Umbilical cord (tissue), 1 donor: ENCODE measurements at regions not wholly inside any gene's neighbourhood (a gene's known extent, or its start where the extent isn't known, plus 50 kb on each side); places are given as distances from the start of the nearest gene placed in this dataset.
A peak's percentile ranks its signal among the peaks of the same experiment; 100 is the strongest.

Experiments
- DNase-seq: peaks from one replicate; pipeline ENCODE4 v3.0.0-alpha.2; 2015; ENCODE audit warnings: low spot score

DNA sequence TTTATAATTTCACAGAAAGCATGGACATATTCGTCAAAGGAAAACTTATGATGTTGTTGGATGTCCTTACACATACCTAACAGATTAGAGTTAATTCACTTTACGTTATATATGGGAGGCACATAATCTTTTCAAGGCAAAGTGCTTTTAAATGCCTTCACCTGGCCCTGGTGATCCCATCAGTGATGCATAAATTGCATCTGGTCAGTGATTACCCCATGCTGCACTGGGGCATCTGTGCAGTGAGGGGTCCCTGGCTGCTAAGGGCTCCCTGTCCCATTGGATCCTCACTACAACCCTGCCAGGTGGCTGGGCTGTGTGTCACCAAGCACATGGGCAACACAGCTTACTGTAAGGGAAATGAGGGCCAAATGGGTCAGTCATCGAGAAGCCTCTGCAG lies 441.1 kb downstream of the RPS24 start:
- no peak for DNase-seq

DNA sequence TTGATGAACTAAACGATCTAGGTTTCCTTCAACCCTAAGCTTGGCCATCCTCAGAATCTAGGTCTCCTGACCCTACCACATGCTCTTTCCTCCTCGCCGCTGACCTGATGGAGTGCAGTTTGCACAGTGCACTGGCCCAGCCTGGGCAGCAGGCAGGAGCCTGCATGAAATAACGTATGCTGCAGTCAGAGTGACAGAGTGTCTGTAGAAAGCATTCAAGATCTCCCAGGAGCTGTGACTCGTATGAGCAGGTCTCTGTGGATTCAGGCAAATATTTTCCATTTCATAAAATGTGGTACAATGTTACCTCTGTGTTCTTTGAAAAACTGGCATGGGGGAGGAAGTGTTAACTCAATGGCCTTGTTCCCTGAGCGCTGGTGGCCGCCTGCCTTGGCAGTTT lies 441.8 kb downstream of the RPS24 start:
- no peak for DNase-seq

DNA sequence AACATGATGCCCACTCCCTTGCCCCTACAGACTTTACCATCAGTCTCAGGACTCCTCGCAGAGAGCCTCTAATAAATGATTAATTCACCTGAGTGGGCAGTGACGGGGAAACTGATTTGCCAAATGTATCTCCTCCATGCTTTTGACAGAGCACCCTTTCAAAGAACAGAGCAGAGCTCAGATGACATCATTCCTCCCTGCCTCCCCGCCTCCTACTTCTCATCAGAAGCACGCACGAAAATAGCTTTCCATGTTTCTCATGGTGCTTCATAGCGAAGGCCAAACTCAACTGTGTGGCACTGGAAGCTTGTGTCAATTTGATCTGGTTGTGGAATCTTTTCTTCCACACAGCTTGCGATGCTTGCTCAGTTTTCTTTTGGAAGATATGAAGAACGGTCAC lies 442.5 kb downstream of the RPS24 start:
- peak; percentile 42 for DNase-seq

DNA sequence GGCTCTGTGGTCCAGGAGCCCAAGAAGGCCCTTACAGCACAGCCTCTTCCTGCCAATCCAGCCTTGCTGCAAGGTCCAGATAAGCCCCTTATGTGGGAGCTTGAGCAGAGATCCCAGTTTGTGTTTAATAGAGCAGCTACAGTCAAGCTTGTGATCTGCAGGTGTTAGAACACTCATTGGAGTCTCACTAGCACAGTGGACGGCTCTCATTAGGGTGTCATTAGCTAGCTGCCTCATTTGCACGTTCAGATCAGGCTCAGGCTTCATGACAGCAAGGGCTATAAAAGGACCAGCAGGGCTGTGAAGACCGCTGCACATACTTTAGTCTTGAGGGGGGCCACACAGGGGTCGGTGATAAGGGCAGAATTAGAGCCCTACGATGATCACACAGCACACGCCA lies 443.2 kb downstream of the RPS24 start:
- no peak for DNase-seq

DNA sequence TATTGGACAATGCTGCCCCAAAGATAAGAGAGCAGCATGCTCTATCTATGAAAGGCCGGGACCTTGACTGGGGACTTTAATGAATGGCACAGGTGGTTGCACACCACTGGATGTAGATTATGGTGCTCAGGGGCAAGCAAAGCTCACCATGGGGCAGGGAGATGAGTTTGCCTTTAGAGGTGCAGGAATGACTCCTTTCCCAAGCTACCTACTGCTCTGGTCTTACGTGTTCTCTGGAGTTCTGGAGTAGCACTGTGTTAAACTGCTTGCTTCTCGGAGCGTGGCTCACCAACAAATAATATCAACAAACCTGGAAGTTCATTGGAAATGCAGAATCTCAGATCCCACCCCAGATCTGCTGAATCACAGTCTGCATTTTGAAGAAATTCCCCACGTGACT lies 445.3 kb downstream of the RPS24 start:
- no peak for DNase-seq

DNA sequence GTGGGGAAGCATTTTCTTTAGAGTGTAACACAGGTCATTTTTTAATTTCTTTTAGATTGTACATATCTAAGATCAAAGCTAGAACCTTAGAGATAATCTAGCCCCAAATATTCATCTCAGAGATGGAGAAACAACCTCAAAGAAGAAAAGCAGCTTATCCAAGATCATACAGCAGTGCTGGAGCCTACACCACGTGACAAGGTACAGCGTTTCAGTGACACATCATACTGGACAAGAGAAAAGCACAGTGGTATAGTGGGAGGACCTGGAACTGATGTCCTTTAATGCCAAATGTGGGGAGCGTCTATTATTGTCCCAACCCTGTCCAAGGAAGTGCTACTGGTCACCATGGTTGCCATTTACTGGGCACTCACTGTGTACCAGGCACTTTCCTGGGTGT lies 445.8 kb downstream of the RPS24 start:
- DNase-seq, result no peak

DNA sequence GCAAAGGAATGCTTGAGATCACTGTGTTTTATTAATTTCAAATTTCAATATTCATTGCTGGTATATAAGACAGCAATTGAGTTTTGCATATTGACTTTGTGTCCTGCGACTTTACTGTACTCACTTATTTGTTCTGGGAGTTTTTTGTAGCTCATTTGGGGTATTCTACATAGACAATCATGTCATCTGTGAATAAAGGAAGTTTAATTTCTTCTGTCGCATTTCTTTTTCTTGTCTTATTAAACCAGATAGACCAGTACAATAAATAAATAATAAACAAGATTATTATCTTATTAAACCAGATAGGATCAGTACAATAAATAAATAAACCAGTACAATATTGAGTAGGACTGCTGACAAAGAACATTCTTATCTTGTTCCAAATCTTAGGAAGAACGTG lies 448.2 kb downstream of the RPS24 start:
- no peak for DNase-seq

DNA sequence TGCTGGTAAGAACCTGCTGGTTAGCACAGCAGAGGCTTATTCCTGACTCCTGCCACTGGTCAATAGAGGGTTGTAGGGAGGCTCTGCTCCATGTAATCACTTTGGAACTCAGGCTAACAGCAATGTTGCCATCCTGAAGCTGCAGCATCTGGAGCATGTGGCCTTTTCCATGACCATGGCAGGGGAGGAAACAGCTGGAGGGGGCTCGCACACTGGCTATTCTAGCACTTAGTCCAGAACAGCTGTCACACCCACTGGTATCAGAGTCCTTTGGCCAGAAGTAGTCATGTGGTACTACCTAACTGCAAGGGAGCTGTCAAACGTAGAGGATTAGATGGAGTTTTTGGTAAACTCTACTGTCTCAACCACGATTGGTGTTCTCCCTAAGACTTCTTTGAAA lies 450.0 kb downstream of the RPS24 start:
- no peak for DNase-seq

DNA sequence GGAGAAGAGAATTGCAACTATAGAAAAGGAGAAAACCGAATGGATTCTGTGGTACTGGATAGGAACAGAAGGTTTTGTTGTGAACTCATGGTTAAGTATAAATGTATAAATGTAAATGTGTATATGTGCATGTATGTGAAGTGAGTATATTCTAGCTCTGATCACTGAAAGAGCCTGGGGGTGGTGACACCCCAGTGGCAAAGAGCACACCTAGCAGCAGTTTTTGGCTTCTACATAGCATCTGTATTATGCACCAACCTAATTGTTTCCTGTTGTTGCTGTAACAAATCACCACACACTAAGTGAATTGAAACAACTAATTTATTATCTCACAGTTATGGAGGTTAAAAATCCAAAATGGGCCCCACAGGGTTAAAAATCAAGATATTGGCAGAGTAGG lies 455.4 kb downstream of the RPS24 start:
- DNase-seq, result no peak

DNA sequence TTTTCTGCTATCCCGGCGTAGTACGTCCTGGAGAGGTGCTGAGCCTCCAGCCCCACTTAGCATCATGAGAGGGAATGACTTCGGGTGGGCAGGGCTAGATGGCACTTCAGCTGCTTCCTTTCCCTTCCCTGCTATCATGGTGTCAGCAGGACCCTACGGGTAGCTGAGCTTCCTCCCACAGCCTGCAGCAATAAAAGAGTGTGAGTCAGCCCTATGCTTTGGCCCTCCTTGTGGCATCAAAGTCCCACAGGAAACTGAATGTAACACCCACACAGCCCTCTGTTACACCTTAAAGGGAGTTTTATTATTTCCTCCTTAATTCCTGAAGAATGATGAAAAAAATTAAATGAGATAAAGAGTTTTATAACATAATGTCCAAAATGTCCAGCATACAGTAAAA lies 458.1 kb downstream of the RPS24 start:
- DNase-seq, result no peak

DNA sequence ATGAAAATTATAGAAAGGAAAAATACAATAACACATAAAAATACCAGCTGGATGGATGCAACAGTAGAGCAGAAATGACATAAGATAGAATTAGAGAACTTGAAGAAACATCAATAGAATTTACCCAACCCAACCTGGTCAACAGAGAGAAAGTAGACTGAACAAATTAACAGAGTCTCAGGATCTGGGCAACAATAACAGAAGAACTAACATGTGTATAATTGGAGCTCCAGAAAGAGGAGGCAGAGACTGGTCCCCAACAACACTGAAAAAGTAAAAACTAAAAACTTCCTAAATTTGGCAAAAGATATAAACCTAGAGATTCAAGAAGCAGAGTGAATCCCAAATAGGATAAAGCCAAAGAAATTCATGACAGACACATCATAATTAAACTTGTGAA lies 458.8 kb downstream of the RPS24 start:
- no peak for DNase-seq

DNA sequence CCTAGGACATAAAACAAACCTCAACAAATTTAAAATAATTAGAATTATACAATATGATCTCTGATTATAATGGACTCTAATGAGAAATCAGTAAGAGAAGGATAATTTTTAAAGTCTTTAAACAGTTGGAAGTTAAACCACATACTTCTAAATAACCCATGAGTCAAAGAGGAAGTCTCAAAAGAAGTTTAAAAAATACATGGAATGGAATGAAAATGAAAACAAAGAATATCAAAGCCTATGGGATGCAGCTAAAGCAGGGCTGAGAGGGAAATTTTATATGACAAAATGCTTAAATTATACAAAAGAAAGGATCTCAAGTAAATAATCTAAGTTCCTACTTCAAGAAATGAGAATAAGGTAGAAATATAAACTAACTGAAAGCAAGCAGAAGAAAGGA lies 460.5 kb downstream of the RPS24 start:
- DNase-seq, result no peak

DNA sequence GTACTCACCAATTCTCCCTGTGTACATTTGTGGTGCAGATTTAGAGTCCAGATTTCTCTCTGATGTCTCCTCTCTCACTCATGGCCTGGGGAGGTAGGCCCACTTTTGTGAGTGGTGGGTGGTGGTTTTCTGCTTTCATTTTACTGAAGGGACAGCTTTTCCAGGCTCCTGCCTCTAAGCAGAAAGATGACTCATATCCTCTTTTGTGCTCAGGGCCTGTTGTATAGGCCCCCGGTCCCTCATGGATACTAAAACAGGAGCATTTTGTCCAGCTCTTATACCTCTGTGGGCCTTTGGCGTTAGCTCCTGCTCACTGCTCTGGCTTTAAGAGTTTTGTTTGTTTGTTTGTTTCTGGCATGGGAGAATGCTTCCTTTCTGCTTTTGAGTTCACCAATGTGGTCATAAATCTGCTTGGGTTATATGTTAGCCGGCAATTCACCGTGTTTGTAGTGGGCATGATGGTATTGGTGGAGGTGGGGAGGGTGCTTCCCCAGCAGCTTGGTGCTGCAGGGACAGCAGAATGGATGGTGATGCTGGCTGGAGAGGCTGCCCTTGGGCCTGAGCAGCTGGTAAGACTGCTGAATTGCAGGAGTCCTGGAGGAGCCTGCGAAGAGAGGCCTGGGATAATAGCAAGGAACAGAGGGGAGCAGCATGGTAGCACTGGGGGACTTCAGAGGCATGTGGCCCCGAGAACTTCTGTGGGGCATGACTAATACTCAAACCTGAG lies 468.7 kb downstream of the RPS24 start:
- peak; percentile 45 for DNase-seq

DNA sequence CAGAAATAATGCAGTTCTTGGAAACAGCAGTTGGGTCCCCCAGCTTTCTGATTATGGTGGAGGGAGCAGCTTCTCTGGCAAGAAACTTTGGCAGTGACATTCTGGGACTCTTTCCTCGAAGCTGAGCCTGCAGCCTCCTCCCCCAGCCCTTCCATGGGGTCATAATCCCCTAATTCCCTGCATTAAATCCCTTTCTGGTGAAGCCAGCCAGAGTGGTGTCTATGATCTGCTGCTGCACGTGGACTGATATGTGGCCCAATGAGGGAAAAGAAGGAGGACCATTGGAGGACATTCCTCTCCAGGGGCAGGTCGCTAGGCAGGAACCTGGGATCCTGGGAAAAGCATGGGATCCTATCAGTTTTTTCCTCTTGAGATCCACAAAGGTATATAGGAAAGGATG lies 470.5 kb downstream of the RPS24 start:
- peak; percentile 63 for DNase-seq

DNA sequence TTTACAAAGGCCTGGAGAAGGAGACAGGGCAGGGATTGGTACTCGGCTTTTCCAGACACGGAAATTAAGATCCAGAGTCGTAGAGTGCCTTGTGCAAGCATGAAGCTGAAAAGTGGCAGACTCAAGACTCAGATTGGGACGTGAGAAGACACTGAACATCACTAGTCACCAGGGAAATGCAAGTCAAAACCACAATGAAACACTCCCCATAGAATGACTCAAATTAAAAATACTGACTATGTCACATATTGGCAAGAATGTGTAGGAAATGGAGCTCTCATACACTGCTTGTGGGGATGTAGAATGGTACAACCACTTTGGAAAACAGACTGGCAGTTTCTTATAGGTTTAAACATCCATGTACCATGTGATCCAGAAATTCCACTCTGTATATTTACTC lies 472.0 kb downstream of the RPS24 start:
- DNase-seq, result no peak

DNA sequence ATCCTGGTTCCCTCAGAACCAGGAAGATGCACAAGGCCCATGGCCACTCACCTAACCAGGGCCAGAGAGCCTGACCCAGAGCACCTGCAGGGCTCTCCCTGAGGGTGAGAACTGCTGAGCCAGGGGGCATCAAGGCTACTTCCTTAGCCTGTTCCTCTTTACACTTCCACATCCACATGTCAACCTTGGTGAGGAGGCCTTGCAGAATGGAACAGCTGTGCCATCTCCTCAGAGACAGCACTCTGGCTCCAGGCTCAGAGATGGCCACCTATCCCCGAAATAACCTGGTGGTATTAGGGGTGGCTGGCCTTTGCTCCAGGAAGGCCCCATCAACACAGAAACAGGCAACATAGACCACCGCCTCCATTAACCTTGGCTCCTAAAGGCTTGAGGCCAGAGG lies 473.0 kb downstream of the RPS24 start:
- DNase-seq, result no peak

DNA sequence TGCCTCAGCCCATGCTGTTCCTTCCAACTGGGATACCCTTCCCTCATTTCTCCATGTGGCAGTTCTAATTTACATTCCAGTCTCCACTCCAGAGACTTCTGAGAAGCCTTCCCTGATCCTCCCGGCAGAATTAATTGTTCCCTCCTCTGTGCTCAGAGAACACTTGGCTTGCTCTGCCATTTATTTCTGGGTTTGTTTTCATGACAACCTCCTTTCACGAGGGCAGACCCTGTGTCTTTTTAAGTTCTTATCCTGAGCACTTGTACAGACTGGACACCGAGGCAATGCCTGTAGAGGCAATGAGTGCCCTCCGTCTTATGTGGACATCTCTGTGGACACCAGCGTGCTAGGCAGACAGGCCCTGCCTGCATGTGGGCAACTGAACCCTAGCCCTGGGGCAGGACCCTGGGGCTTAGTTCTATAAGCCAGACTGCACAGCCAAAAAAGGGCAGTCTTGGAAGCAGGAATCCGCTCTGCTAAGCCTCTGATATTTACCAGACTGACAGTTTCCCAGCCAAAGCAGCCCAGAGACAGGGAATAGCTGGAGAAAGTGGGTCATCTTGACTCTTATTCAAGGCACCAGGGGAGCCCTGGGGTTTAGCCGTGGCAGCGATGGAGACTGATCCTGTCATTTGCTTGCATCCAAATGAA lies 474.0 kb downstream of the RPS24 start:
- DNase-seq, result peak; percentile 96

DNA sequence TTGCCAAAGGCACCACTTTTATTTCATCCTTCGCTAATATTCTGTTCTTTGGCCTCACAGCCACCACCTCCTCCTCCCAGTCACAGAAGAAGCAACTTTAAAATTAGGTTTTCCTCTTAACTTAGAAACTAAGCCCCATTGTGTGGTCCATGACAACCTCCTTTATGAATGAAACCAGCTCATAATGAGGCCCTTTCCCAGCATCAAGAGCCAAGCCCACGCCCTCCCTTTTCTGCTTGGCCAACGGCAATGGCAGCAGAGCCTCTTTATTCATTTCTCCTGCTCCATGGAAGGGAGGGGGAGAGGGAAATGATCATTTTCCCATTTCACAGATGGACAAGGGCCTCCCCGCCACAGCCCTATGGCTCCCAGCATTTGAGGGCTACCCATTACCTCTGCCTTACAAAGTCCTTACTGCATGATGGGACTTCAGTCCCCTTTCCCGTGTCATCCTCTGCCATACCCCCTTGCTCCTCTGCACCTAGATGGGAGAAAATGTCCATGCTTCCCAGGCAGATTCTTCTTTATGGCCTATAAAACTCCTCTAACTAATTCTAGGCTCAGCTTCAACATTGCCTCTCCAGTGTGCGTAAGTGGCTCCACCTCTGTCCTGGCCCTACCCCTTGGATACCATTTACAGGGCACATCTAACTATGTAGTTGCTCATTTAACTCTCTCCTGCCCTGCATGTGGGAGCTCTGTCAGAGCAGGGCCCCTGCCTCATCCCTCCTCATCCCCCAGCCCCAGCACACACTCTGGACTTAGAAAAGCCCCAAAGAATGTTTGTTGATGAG lies 475.5 kb downstream of the RPS24 start:
- peak; percentile 69 for DNase-seq

DNA sequence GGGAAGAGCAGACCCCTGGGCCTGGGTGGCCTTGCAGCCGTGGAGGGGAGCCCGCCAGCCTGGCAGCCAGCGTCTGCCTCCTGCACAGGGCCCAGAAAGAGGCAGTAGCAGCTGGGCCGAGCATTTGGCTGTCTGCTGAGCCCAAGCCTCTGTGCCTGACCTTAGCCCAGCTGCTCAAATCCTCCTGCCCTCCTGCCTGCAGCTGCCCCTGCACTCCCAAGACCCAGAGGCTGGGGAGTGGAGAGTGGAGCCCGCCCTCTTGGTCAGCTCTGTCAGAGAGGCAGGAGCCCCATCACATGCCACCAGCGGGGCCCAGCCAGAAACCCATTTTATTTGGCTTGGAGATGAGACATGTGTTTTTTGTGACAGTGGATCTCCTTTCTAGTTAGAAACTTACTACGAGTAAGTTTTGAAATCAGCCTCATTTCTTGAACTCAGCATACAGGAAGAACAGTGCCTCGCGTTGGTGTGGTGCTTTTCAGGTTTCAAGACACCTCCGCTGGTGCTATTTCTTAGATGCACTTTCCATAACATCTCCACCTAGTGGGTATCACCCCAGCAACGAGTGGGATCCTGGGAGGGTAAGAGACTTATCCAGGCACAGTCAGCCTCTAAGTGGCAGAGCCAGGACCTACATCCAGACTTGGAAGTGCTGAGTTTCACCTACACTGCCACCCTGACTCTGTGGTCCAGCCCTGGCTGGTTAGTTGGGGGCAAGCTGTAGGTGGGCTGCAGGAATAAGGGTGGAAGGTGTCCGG lies 477.1 kb downstream of the RPS24 start:
- peak; percentile 59 for DNase-seq

DNA sequence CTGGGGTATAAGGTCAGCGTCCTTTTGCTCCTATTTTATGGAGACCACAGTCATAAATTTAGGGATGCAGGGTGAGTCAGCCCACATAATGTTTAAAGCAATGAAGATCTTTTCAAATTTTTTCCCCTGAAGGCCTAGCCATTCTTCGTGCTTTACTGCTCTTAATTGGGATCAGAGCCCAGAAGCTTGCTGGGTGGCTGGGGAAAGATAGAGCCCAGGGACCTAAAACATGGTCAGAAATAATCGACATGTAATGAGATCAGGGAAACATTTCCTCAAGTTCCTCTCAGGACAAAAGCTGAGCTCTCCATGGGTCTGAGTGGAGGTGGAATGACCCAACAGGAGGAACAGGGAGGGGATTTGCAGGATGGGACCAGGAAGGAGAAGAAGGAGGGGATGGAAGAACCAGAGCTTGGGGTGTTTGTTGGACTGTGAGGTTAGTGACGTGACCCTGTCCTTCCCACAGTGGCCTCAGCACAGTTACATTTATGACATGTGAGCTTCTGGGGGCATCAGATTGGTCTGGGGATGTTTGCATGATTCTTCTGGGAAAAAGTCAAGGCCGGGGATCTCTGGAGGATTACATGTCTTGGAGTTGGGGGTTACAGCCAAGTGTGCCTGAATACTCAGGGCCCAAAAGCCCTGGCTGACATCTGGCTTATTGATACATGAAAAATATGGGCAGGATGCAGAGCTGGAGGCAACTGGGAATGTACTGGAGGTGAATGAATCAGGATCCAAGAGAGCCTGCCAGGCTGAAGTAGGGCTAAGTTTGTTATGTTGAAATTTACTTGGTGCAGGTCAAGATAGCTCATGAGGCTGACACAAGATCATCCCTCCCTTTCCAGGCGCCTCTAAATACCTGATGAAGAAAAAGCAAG lies 477.9 kb downstream of the RPS24 start:
- DNase-seq, result peak; percentile 77

DNA sequence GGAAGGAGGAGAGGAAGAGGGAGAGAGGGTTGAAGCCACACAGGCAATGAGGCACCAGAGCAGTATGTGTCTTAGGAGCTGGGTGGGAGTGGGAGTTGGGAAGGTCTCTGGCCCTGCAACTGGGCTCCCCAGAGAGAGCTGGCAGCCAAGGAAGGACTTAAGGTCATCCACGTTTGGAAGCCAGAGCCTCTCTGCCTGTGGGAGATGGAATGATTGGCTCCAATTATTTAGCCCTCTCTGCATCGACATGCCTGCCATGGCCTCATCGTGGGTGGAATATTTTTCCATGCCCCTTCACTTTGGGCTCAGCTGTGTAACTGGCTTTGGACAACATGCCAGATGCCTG lies 478.5 kb downstream of the RPS24 start:
- no peak for DNase-seq
